B cell (primary cell): ENCODE measurements at regions not wholly inside any gene's neighbourhood (a gene's known extent, or its start where the extent isn't known, plus 50 kb on each side); places are given as distances from the start of the nearest gene placed in this dataset.

Experiments
- EZH2 ChIP-seq: IDR thresholded peaks from 2 replicates; pipeline ENCODE4 v1.6.1; 2012; ENCODE audit warnings: borderline replicate concordance, low read depth, mild to moderate bottlenecking, moderate library complexity, low read length; ENCODE audit not compliant: insufficient read depth, poor library complexity, severe bottlenecking
- TF ChIP-seq, protein P1 (sequence below): fragments of 200-600 bp; IDR thresholded peaks from one replicate; pipeline ENCODE4 v1.8.0; 2022; ENCODE audit warnings: antibody characterized with exemption, mild to moderate bottlenecking

DNA sequence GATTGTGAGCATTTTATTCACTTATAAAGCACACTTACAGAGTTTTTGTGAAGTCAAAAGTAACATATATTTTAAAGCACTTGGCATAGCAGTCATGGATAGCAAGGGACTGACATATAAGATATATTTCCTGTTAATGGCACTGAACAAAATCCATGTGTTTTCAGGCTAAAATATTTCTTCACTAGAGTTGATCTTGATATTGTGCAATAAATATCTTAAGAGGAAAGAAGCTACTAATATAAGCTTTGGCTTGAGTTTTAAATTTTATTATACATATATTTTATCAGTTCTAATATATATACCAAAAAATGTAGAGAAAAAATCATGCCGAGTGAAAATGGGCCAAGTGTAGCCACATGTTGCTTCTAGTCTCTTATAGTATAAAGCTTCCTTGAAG, 189.7 kb upstream of the DPP10 start:
- no peak for TF ChIP-seq EZH2
- TF ChIP-seq, protein P1, sequence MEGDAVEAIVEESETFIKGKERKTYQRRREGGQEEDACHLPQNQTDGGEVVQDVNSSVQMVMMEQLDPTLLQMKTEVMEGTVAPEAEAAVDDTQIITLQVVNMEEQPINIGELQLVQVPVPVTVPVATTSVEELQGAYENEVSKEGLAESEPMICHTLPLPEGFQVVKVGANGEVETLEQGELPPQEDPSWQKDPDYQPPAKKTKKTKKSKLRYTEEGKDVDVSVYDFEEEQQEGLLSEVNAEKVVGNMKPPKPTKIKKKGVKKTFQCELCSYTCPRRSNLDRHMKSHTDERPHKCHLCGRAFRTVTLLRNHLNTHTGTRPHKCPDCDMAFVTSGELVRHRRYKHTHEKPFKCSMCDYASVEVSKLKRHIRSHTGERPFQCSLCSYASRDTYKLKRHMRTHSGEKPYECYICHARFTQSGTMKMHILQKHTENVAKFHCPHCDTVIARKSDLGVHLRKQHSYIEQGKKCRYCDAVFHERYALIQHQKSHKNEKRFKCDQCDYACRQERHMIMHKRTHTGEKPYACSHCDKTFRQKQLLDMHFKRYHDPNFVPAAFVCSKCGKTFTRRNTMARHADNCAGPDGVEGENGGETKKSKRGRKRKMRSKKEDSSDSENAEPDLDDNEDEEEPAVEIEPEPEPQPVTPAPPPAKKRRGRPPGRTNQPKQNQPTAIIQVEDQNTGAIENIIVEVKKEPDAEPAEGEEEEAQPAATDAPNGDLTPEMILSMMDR: no peak
